ENCODE measurements at regions not wholly inside any gene's neighbourhood (a gene's known extent, or its start where the extent isn't known, plus 50 kb on each side); places are given as distances from the start of the nearest gene placed in this dataset.

- no peak for DNase-seq (ENCODE audit: extremely low spot score)
- H3K36me3 ChIP-seq (ENCODE audit: insufficient read depth): no peaks in the 10 kb centered on the region
- no peaks in the 10 kb centered on the region for H3K4me1 ChIP-seq (ENCODE audit: insufficient read depth)
- 79% methylated on average over 5 of the region's 5 CpGs for WGBS
- no peak overlapping the region for H3K27ac ChIP-seq (ENCODE audit: low read depth)
- H3K4me3 ChIP-seq (ENCODE audit: low read depth, low read length): no peak overlapping the region
These were observed 306.6 kb downstream of the SPATA31D1 start for GRCh38 chr9:82295181-82295580.

GRCh38 chr9:82299870-82300269, 311.3 kb downstream of the SPATA31D1 start:
- DNase-seq (ENCODE audit: extremely low spot score): no peak
- H3K4me1 ChIP-seq (ENCODE audit: insufficient read depth): no peaks in the 10 kb centered on the region
- no peaks in the 10 kb centered on the region for H3K36me3 ChIP-seq (ENCODE audit: insufficient read depth)
- no peak overlapping the region for H3K4me3 ChIP-seq (ENCODE audit: low read depth, low read length)
- no peak overlapping the region for H3K27ac ChIP-seq (ENCODE audit: low read depth)

DNA sequence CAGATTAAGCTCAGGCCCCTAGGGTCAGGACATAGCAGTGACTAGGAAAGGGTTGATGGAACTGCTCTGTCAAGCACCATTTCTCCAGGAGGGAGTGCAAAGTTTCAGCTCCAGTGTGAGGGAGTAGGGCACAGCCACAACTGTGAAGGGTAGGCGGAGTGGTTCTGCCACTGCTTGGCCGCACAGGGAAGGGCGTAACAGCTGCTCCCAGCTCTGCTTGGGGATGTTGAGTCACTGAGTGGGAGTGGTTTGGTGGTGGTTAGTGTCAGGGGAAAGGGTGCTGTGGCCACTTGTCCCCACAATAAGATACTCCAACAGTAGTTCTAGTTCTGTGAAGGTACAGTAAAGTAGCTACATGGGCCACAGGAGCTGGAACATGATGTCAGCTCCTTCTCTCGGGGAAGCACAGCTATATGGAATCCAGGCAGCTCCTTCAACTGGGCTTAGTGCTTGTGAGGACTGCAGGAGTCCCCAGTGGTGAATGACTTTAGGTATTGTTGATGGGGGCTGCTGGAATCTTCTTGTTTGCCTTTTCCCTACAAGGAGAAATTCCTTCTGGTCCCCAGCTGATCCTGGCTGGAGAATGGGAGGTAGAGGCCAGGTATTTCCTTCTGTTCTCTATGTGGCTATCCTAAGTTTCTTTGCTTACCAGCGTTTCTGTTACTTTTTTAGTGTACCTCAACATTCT, 314.5 kb downstream of the SPATA31D1 start:
- 96% methylated on average over 5 of the region's 5 CpGs for WGBS
- Histone ChIP-seq H3K4me1 (ENCODE audit: insufficient read depth) (no peaks in the 10 kb centered on the region), H3K27ac (ENCODE audit: low read depth) (no peak overlapping the region), H3K4me3 (ENCODE audit: low read depth, low read length) (no peak overlapping the region), H3K36me3 (ENCODE audit: insufficient read depth) (no peaks in the 10 kb centered on the region)
- no peak for DNase-seq (ENCODE audit: extremely low spot score)

- Histone ChIP-seq H3K36me3 (ENCODE audit: insufficient read depth) (no peaks in the 10 kb centered on the region), H3K27ac (ENCODE audit: low read depth) (no peak overlapping the region), H3K4me1 (ENCODE audit: insufficient read depth) (no peaks in the 10 kb centered on the region), H3K4me3 (ENCODE audit: low read depth, low read length) (no peak overlapping the region)
- WGBS: 89% methylated on average over 3 of the region's 3 CpGs
- no peak for DNase-seq (ENCODE audit: extremely low spot score)
These were observed 320.3 kb downstream of the SPATA31D1 start for GRCh38 chr9:82308836-82309235.

DNA sequence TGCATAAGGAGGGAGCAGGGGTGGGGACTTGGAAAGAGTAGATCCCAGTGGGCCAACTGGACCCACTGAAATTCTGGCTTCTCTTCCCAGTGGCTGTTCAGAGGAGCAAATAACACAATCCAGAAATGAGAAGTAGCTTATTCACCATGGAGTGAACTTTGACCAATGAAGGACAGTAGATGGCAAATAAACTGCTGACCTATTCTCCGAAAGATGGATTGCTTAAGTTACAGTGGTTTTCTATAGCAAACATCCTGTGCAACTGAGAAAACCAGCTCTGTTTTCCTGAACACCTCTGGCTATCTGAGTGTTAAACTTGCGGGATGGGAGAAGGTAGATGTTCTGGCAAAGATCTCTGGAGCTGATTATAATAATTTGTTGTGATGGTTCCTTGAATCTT, 325.1 kb downstream of the SPATA31D1 start:
- Histone ChIP-seq H3K36me3 (ENCODE audit: insufficient read depth) (no peaks in the 10 kb centered on the region), H3K4me1 (ENCODE audit: insufficient read depth) (no peaks in the 10 kb centered on the region), H3K27ac (ENCODE audit: low read depth) (no peak overlapping the region), H3K4me3 (ENCODE audit: low read depth, low read length) (no peak overlapping the region)
- 95% methylated on average over 2 of the region's 2 CpGs for WGBS
- DNase-seq (ENCODE audit: extremely low spot score): no peak

DNA sequence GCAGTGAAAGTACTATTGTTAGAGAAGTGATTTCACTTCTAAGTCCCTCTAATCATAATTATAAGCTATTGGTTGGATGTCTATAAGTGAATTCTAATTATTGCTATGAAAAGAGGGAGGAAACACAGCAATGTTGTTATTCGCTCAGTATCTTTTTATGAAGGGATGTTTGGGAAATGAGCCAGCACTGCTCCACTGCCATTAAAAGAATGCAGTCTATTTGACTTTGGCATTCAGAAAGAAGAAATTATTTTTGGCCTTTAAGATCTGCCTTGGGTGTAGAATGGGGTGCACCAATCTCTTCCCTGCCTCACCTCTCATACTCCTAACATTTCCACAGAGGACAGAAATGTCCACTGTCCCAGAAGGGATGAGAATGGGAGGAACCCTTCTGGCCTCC, 332.0 kb downstream of the SPATA31D1 start:
- Histone ChIP-seq H3K27ac (ENCODE audit: low read depth) (no peak overlapping the region), H3K4me3 (ENCODE audit: low read depth, low read length) (no peak overlapping the region), H3K36me3 (ENCODE audit: insufficient read depth) (no peaks in the 10 kb centered on the region), H3K4me1 (ENCODE audit: insufficient read depth) (no peaks in the 10 kb centered on the region)
- WGBS: 27% methylated on average over 1 of the region's 1 CpG
- no peak for DNase-seq (ENCODE audit: extremely low spot score)

DNA sequence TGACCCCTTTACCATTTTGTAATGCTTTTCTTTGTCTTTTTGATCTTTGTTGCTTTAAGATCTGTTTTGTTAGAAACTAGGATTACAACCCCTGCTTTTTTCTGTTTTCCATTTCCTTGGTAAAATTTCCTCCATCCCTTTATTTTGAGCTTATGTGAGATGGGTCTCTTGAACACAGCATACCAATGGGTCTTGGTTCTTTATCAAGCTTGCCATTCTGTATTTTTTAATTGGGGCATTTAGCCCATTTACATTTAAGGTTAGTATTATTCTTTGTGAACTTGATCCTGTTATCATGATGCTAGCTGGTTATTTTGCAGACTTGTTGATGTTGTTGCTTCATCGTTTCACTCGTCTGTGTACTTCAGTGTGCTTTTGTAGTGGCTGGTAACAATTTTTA, 337.3 kb downstream of the SPATA31D1 start:
- Histone ChIP-seq H3K36me3 (ENCODE audit: insufficient read depth) (no peaks in the 10 kb centered on the region), H3K27ac (ENCODE audit: low read depth) (no peak overlapping the region), H3K4me3 (ENCODE audit: low read depth, low read length) (no peak overlapping the region), H3K4me1 (ENCODE audit: insufficient read depth) (no peaks in the 10 kb centered on the region)
- WGBS: 97% methylated on average over 2 of the region's 2 CpGs
- no peak for DNase-seq (ENCODE audit: extremely low spot score)

DNA sequence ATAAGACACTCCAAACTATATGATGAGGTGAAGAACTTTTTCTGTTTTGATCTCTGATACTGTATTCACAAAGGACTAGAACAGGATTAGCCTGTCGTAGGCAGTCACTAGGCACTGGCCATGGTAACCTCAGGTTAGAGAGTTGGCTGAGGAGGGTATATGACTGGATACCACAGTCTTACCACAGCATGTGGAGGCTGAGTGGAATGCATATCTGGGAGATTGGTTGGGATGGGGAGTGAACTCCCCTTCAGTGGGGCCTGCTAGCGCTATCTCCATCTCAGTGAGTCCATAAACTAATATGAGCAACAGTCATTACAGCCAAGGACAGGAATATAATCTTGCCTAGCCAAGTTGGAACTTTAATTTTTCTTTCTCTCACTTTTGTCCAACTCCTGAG, 339.1 kb downstream of the SPATA31D1 start:
- Histone ChIP-seq H3K27ac (ENCODE audit: low read depth) (no peak overlapping the region), H3K36me3 (ENCODE audit: insufficient read depth) (no peaks in the 10 kb centered on the region), H3K4me1 (ENCODE audit: insufficient read depth) (no peaks in the 10 kb centered on the region), H3K4me3 (ENCODE audit: low read depth, low read length) (no peak overlapping the region)
- 94% methylated on average over 2 of the region's 2 CpGs for WGBS
- DNase-seq (ENCODE audit: extremely low spot score): no peak

DNA sequence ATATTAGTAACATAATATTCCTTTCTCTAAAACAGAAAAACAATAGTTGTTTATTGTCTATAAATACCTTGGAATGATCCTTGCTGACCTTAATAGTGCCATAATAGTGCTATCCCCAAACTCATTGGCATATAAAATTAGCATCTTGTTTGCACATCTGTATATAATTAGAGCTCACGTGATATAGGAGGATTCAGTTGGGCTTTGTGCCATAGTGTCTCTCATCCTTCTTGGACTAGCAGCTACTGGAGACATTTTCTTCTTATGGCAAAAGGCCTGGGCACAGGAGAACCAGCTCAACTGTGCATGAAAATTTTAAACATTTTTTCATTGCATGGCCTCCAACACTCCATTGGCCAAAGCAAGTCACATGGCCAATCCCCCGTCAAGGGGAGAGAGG, 342.5 kb downstream of the SPATA31D1 start:
- Histone ChIP-seq H3K4me3 (ENCODE audit: low read depth, low read length) (no peak overlapping the region), H3K4me1 (ENCODE audit: insufficient read depth) (no peaks in the 10 kb centered on the region), H3K27ac (ENCODE audit: low read depth) (no peak overlapping the region), H3K36me3 (ENCODE audit: insufficient read depth) (no peaks in the 10 kb centered on the region)
- no peak for DNase-seq (ENCODE audit: extremely low spot score)
- WGBS: 83% methylated on average over 2 of the region's 2 CpGs

- H3K4me1 ChIP-seq (ENCODE audit: insufficient read depth): no peaks in the 10 kb centered on the region
- no peak overlapping the region for H3K27ac ChIP-seq (ENCODE audit: low read depth)
- 32% methylated on average over 5 of the region's 5 CpGs for WGBS
- no peaks in the 10 kb centered on the region for H3K36me3 ChIP-seq (ENCODE audit: insufficient read depth)
- no peak for DNase-seq (ENCODE audit: extremely low spot score)
- no peak overlapping the region for H3K4me3 ChIP-seq (ENCODE audit: low read depth, low read length)
These were observed 343.6 kb downstream of the SPATA31D1 start for GRCh38 chr9:82332018-82332773.

- no peak overlapping the region for H3K4me3 ChIP-seq (ENCODE audit: low read depth, low read length)
- no peaks in the 10 kb centered on the region for H3K36me3 ChIP-seq (ENCODE audit: insufficient read depth)
- H3K27ac ChIP-seq (ENCODE audit: low read depth): no peak overlapping the region
- WGBS: 83% methylated on average over 6 of the region's 6 CpGs
- no peak for DNase-seq (ENCODE audit: extremely low spot score)
- no peaks in the 10 kb centered on the region for H3K4me1 ChIP-seq (ENCODE audit: insufficient read depth)
These were observed 344.2 kb downstream of the SPATA31D1 start for GRCh38 chr9:82332774-82333152.

DNA sequence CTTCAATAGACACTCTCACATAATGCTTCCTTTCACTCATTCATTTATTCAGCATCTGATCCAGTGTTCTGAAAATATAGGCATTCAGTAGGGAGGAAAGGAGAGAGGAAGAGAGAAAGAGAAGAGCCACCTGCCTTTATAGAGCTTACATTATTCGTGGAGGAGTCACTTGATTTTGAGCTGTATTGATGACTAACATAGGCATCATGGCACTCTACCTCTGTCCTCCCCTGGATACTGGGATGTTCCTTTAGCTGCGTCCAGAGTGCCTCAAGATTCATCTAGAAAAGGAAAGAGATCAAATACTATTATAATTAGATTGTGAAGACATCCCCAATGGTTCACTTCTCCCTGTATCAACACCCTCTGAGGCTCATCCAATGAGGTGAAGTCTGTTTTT, 345.1 kb downstream of the SPATA31D1 start:
- no peak overlapping the region for H3K27ac ChIP-seq (ENCODE audit: low read depth)
- WGBS: 73% methylated on average over 2 of the region's 2 CpGs
- no peaks in the 10 kb centered on the region for H3K4me1 ChIP-seq (ENCODE audit: insufficient read depth)
- no peak overlapping the region for H3K4me3 ChIP-seq (ENCODE audit: low read depth, low read length)
- DNase-seq (ENCODE audit: extremely low spot score): no peak
- H3K36me3 ChIP-seq (ENCODE audit: insufficient read depth): no peaks in the 10 kb centered on the region

DNA sequence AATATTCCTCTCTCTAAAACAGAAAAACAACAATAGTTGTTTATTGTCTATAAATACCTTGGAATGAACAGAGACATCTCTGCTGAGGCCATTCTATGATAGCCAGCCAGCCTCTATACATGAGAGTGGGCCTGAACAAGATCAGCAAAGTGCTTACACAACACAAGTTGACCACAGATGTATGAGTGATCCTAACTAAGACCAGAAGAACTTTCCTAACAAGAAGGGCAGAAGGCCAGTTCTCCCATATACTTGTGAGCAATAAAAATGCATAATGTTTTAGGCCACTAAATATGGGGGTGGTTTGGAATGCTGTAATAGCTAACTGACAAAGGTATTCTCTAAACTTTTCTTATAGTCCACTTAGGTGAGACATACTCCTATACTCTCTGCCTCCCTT, 345.7 kb downstream of the SPATA31D1 start:
- no peak for DNase-seq (ENCODE audit: extremely low spot score)
- Histone ChIP-seq H3K4me1 (ENCODE audit: insufficient read depth) (no peaks in the 10 kb centered on the region), H3K36me3 (ENCODE audit: insufficient read depth) (no peaks in the 10 kb centered on the region), H3K4me3 (ENCODE audit: low read depth, low read length) (no peak overlapping the region), H3K27ac (ENCODE audit: low read depth) (no peak overlapping the region)

DNA sequence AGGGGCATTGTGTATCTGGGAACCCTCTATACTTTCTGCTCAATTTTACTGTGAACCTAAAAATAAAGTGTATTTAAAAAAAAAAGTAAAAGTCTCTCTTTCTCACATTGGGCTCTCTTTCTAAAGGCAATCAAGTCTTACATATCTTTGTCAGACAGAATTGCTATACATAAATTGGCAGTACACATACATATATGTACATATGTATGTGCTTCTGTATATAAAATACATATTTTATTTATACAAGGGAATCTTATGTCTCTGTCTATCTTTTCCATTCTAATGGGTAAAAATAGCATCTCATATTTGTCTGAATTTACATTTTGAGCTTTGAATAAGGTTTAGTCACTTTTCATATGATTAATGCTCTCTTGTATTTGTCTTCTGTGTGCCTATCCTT, 348.8 kb downstream of the SPATA31D1 start:
- Histone ChIP-seq H3K36me3 (ENCODE audit: insufficient read depth) (no peaks in the 10 kb centered on the region), H3K4me1 (ENCODE audit: insufficient read depth) (no peaks in the 10 kb centered on the region), H3K4me3 (ENCODE audit: low read depth, low read length) (no peak overlapping the region), H3K27ac (ENCODE audit: low read depth) (no peak overlapping the region)
- no peak for DNase-seq (ENCODE audit: extremely low spot score)
